Activated CD4-positive, alpha-beta T cell treated with anti-CD3 and anti-CD28 coated beads, Interleukin-2, amount 50 U/mL, for 4 hours (primary cell): ENCODE measurements at regions not wholly inside any gene's neighbourhood (a gene's known extent, or its start where the extent isn't known, plus 50 kb on each side); places are given as distances from the start of the nearest gene placed in this dataset.
"Not testable (repeated sequence)": the region's sequence is repeated elsewhere in the genome, so short reads cannot be mapped to it uniquely, and the experiment has no call there.

Source experiments
- DNase-seq, 2 experiments: peaks; one replicate each; pipeline ENCODE4 v3.0.0-alpha.2; 2020

DNA sequence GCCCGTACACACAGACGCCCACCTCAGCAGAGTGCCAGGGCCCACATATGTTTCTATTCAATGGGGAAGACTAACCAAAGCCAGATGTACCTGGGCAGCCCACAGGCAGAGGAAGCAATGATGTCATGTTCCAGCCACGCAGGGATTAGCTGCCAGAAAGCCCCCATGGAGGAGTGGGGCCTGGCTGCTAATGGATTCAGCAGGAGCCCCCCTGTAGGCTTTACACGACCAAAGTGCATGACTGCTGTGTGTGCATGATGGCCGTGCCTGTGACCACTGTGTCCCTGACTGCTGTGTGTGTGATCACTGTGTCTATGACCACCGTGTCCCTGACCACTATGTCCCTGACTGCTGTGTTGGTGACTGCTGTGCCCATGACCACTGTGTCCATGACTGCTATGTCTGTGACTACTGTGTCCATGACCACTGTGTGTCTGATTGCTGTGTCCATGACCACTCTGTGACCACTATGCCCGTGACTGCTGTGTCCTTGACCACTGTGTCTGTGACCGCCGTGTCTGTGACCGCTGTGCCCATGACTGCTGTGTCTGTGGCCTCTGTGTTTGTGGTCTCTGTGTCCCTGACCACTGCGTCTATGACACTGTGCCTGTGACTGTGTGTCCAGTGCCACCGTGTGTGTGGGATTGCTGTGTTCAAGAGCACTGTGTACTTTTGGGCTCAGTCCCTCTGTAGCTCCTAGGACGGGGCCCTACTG lies 409.3 kb downstream of the RPS24 start:
- no peak for DNase-seq

DNA sequence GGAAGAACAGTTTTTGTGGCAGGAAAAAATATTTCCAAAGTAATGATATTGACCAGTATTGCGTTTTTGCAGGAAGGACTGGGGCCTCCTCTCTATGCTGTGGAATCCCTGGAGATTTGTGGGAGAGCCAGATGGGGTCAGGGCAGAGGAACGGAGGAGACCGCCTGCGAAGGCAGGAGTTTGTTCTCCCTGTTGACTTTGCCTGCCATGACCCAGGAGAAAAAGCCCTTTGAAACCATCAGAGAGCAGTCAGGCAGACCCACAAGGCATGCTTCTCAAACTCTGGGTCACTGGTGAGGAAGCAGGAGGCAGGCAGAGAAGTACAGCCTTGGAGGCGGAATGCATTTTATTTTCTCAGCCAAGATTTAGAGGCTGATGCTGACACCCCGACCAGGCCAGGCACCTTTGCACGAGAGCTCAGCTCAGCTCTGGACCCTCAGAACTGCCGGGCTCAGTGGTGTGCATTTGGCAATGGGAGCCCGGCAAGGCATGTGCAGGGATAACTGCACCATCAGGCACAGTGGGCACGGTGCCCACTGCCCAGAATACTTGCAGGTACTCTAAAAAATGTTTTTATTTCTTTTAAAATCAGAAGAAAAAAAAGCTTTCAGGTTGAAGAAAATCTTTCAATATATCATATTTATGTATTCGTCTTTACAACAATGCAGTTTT lies 410.4 kb downstream of the RPS24 start:
- no peak for DNase-seq

DNA sequence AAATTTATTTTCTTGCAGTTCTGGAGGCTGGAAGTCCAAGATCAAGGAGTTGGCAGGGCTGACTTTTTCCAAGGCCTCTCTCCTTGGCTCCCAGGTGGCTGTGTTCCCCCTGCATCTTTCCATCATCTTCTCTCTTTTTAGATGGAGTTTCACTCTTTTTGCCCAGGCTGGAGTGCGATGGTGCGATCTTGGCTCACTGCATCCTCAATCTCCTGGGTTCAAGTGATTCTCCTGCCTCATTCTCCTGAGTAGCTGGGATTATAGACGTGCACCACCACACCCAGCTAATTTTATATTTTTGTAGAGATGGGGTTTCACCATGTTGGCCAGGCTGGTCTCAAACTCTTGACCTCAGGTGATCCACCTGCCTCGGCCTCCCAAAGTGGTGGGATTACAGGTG lies 411.1 kb downstream of the RPS24 start:
- not testable (repeated sequence) for DNase-seq

DNA sequence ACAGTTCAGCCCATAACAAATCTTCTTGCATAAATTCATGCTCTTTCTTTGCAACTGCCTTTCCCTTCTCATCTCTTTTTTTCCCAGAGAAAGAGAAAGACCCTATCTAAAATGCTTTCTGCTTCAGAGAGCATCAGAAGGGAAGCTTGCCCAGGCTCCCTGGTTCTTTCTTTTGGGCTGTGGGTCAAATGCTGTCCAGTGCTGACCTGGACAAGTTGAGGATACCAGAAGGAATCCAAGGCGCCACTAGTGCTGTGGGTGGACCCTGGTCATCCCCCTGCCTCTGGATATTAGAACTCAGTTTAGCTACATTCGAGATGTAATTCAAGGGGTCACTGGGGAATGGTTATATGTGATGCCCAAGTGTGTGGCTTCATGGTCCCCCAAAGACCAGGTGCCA lies 411.6 kb downstream of the RPS24 start:
- no peak for DNase-seq

DNA sequence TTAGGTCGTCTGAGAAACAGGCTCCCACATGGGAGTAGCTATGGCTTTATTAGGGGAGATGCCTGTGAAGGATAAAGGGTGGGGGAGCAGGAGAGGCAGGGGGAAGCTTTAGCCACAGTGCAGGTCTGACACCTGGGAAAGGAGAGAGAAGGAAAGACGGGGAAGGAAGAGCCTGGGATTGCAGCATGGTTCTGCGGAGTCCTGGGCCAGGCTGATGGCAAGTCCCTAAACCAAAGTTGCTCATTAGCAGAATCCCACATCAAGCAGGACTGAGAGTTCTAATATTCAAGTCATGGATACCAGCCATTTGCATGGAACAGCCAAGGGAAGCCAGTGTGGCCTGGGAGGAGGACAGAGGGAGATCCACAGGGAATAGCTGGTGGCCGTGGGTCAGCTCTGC lies 414.8 kb downstream of the RPS24 start:
- DNase-seq = no peak

DNA sequence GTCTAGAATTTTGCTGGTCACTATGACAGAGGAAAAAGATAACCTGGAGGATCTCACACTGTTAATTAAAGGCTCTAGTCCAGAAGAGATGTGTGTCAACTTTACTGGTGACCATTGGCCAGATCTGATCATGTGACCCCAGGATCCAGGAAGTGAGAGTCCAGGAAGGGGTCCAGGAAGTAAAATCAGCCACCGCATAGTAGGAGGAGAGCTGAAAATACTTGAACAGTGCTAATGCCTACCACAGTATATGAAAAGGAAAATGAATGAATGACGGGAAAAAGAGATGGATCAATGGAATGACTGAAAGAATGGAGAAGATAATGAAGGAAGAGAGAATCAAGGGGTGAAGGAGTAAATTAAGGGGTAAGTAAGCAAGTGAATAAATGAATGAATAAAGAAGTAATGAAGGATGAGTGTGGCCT lies 415.3 kb downstream of the RPS24 start:
- DNase-seq = no peak

DNA sequence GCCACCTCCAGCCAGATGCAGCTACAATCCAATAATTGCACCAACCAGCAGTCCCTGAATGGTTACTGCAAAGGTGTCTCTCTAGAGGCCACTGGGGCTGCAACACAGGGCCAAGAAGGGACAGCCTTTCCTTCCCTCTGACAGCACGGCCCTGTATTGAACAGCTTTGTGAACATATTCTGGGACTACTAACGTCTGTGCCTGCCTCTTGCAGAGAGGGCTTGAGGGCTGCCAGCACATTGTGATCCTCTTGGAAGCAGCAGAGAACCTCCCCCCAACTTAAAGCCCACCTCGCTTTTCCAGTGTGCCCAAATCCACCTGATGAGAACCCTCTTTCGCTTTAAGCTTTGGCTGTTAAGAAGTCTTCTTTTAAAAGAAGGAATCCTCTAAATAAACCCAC lies 415.9 kb downstream of the RPS24 start:
- no peak for DNase-seq

DNA sequence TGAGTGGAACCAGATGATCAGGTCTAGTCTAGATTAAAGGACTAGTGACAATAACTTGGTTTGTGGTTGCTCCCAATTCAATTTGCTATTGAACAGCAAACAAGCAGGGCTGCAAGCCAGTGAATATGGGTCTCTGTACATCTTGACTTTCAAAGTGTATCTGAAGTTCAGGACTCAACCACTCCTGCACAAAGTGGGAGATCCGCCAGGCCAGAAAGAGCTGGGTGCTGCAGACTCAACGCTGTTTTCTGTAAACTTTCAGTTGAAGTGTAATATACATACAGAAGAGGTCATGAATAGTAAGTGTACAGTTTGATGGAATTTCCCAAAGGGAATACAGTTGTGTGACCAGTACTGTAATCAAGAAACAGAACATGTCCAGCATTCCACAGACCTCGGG lies 416.6 kb downstream of the RPS24 start:
- DNase-seq = no peak

DNA sequence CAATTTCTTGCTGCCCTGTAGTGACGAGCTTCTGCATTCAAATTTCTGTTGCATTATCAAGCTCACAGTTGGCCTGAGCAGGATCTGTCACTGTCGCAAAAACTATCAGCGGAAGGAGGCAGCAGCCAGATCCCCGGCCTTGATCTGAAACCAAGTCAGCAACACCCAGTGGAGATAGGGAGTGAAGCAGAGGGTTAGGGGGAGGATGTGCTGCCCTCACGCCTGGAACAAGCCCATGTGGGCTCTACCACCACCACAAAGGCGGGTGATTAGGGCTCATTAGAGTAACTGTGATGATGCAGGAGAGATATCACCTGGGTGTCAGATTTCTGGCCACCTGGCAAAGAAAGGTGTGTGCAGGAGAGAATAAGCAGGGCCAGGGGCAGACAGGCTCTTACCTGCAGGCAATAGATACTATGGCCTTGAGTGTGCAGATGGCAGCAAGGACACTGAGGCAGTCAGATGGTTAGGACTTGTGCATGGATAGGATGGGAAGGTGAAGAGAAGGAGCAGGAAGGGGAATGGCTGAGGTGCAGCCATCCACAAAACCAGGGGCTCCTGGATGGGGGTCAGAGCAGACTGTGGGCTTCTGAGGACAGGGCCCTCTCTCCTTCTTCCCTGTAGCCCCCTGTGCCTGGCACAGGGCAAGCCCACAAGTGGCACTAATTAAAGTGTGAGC lies 417.3 kb downstream of the RPS24 start:
- no peak for DNase-seq

DNA sequence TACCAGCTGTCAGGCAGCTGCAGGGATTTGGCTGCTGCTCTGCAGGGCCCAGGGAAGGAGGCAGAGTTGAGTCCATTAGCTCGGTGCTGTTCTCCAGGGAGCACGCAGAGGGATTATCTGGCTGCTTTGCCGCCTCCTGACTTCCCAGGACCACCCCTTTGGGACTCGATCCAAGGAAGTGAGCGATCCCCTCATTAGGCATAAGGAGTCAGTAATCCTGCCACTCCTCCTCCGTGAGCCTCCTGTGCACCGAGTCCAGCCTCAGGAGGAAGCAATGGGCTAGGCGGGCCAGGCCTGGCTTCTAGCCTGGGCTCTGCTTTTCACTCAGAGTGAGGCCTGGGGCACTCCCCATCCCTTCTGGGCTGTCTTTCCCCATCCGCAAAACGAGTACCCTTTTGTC lies 417.9 kb downstream of the RPS24 start:
- no peak for DNase-seq

DNA sequence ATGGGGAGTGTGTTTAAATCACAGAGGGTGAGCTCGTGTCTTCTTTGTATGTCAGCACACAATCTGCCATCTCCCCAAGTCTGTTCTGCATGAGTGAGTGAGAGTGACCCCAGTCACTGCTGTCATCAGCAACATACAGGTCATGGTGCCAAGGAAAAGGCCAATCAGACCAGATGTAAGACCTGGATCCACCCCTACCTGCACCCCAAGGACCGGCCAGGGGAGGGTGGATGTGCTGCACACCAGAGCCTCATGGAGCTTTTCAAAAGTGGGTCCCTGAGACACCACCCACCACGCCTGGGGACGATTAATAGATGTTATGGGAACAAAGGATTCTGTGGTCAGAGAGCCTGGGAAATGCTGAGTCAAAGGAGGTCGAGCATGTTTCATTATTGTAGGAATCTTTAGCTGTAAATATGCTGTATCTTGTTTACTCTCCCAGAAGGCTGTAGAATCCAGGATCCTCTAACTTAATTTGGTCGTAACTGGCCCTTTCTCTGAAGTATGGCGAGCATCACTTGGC lies 420.5 kb downstream of the RPS24 start:
- DNase-seq = no peak

DNA sequence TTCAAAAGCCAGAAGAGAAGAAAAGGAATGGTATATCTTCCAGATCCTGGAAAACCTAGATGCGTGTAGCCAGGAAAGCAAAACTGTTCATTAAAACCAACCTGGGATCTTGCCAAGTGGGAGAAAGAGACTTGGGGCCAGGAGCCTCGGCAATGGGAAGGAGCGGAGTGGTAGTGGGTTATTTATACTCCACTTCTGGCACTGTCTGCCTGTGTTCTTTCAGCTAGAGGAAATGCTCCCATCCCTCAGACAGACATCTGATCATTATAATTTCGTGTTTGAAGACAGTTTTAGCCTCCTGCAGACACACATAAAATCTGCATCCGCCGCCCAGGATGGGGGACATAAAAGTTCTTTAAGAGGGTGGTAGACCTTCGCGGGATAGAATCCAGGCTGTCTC lies 421.6 kb downstream of the RPS24 start:
- no peak for DNase-seq

DNA sequence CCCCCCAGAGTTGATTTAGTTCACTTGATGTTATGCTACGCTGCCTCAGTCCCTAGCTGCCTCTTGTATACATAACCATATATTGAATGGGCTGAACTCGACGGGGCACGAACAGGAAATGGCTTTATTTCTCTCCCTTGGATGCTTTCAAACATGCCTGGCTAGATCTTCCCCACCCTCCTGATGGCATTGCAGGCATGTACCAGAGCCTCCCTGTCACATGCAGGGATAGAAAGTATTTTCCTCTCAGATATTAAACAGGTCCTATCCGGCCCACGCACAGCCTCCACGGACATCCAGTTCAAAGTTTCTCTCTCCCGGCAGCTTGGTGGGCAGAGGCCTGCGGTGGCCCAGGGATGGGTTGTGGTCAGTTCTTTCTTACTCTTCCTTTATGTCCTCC lies 422.1 kb downstream of the RPS24 start:
- DNase-seq = no peak

DNA sequence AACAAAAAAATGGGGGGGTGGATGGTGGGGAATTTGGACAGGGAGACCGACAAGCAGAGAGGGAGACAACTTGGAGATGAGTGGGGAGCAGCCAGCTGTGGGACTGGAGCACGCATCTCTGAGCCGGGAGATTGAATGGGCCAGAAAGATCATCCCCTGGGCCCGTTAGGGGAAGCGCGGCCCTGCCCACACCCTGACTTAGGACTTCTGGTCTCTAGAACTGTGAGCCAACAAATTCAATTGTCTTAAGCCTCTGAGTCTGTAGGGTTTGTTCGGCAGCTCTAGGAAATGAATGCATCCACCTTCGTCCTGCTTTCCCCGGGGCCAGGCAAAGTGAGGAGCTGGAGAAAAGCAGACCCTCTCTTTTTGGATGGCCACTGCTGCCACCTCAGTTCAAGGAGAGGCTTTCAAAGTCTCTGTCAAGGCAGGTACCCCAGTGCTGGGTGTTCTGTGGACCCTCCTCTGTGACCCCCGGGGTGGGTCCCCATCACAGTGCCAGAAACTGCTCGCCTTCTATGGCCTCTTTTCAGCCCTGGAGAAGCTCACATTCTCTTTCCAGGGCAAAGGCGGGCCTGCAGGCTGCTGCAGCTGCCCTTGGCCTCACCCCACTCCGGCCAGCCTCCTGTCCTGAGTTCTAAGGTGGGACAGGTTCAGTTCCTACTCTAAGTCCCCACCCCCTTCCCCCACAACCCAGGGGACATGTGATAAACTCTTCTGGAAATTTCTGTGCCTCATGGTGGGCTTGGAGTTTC lies 423.2 kb downstream of the RPS24 start:
- DNase-seq = no peak

DNA sequence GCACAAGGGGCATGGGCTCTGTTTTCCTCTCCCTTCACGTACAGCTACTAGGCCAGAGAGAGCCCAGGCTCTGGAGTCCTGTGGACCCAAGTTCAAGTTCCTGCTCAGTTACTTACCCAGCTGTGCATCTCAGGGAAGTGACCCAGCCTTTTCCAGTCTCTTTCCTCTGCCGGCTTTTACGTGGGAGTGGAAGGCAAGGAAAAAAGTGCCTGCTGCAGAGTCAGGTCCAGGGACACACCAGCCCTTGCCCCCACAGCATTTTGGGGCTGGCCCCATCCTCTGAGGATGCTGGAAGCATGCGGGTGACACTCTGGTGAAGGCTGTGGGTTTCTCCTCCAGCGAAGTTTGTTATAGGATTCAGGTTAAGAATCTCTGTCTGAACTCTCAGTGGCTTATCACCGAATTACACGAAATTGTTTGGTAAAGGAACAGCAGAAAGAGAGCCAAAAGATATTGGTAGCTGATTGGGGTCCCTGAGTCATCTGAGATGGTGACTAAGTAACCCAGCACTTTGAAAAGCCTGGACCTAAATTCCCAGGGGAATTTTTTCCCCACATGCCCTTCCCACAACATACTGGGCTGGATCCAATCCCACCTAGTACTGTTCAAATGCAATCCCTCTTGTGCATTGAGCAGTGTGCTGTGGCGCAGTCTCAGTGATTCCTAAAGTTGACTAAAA lies 424.3 kb downstream of the RPS24 start:
- no peak for DNase-seq

DNA sequence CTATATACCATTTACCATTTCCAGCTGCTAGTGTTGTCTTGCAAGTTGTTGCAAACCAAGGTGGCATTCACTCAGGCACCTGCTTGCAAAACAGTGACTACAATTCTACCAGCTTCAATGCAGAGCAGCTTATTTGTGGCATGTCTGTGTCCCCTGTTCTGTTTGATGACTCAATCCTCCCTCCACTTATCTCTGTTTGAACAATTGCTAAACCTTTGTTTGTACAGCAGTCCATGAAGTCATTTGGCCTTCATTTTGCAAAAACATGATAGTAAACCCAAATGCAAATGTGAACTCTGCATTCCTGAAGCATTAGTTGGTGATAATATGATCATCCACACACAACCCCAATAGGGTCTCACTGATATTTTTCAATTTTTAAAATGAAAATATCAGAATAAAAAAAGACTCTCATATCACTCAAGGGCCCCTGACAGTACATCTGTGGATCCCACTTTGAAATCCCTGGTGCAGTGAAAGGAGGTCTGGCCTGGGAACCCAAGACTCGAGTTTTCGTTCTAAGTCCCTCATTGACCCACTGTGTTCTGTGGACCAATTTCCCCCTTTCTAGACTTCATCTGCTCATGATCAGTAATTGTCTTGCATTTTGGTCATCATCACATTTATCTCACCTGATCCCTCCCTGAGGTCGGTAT lies 425.4 kb downstream of the RPS24 start:
- DNase-seq = no peak

DNA sequence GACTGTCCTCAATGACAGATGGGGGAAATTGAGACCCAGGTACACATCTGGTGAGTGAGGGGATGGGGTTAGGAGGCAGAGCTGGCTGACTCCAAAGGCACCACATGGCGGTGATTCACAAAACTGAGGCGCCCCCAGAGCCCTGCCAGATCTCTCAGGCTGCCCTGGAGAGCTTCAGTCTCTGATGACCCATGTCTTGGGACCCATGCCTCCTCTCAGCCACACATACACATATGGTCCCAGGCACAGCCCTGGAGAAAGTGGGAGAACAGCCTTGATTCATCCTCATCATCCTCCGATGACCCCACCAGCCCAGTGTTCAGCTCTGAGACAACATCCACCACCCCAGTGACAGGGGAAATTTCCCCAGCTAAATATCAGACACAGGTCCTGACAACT lies 426.0 kb downstream of the RPS24 start:
- no peak for DNase-seq

DNA sequence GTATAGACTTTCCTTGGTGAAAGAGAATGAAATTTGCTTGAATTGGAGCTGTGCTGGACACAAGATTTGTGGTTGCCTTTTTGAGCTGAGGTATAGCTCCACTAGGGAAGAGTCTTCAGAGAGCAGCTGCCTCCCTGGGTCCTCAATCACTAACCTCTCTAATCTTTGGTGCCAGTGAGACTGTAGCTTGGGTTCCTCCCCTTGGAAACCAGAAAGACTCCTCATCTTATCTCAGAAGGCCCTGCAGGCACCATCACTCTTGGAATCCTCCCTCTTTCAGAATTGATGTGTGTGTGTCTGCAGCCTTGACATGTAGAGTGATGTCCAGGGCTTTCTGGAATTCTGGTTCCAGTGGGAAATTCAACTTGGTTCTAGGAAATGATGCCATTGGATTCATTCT lies 426.5 kb downstream of the RPS24 start:
- no peak for DNase-seq

DNA sequence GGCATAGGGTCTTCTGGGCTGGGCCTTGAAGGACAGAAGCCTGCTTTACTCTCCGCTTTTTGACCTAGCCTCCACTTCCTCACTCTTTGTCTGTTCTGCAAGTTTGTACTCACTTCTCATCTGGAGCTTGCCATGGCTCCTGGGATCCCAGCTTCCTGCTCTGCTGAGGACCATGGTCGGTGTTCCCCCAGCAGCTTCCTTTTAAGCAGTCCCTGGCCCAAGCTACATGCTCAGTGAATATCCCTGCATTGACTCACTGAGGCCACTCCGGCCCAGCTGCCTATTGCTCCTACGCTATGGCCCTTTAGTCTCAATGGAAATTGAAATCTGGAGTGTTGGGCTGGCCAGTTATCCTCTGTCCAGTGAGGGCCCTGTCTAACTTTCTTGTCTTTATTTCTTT lies 427.7 kb downstream of the RPS24 start:
- no peak for DNase-seq

DNA sequence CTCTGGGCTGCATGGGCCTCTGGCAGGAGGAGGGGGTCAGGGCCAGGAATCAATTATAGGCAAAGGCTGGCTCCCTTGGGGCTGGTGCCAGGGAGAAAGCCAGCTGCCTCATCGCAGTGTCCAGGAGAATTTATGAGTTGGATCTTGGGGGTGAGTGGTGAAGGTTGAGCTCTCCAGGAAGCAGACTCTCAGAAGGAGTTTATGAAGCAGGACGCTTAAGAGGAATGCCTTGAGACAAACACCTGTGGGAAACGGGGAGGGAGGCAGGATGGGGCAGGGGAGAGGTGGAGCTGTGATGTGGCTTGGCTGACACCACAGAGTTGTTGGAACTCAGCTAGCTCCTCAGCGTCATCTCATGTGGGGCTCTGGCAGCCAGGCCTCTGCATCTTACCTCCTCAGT lies 428.5 kb downstream of the RPS24 start:
- DNase-seq = no peak

DNA sequence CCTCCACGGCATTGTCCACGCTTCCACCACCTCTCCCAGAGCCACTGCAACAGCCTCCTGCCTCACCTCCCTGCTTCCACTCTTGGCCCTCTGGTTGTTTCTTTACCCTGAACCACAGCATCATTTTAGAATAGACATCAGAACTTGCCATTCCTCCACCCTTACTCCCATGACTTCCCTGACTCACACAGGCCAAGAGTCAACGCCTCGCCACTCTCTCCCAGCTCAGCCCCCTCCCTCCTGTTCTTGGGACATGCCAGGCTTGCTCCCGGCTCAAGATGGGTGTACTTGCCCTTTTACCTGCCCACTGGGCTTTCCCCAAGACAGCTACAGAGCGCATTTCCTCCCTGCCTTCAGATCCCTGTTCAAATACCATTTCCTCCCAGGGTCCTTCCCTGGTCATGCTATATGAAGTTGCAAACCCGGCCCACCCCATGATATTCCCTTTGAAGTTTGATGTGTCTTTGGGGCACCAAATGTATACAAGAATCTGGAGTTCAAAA lies 429.1 kb downstream of the RPS24 start:
- no peak for DNase-seq
